ENCODE measurements at regions not wholly inside any gene's neighbourhood (a gene's known extent, or its start where the extent isn't known, plus 50 kb on each side); places are given as distances from the start of the nearest gene placed in this dataset.

GRCh38 chr9:126107693-126108092 lies 218.9 kb upstream of the MVB12B start:
- TF ChIP-seq EZH2 (IDR thresholded peaks at IDR 0.05) (no peak), POLR2AphosphoS5 (IDR thresholded peaks at IDR 0.05; ENCODE audit: borderline replicate concordance, low read depth, low read length) (no peak)

Measured in SK-N-MC (cell line).